Peyer's patch (tissue), 4 donors: ENCODE measurements at regions not wholly inside any gene's neighbourhood (a gene's known extent, or its start where the extent isn't known, plus 50 kb on each side); places are given as distances from the start of the nearest gene placed in this dataset.

Source experiments
- POLR2A ChIP-seq, 2 donors: fragments of 450-650 bp; IDR thresholded peaks; one replicate each; pipeline ENCODE4 v1.5.1; 2017; ENCODE audit warnings: antibody characterized with exemption in 2 of 2, mild to moderate bottlenecking in 2 of 2, moderate library complexity in 2 of 2
- TF ChIP-seq, protein P1 (sequence below), 6 experiments: fragments of 450-650 bp in 4 of 6; fragments of 200-600 bp in 2 of 6; sonication (generic) in 1 of 6; IDR thresholded peaks; one replicate each; pipeline ENCODE4 v1.5.1; 2017 to 2019; ENCODE audit warnings: antibody characterized with exemption in 6 of 6, mild to moderate bottlenecking in 3 of 6, moderate library complexity in 1 of 6

DNA sequence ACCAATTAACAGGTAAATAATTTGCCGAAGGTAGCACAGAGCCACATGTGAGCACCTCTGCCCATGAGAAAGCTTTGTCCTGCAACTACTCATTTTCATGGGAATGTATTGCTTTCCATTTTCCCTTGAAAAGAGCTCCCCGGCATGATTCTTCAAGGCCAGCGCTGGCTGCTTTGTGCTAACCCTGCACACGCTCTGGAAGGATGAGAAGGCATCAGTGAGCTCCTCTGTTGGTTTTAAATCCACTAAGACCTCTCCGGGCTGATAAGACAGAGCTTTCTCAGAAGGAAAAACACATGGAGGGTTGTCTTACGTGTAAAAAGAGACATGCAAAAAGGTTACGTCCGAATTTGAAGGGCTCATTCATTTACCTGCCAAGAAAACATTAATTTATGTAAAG, 553.9 kb upstream of the MKI67 start:
- no peak for TF ChIP-seq POLR2A (IDR thresholded peaks at IDR 0.05)
- TF ChIP-seq, protein P1, sequence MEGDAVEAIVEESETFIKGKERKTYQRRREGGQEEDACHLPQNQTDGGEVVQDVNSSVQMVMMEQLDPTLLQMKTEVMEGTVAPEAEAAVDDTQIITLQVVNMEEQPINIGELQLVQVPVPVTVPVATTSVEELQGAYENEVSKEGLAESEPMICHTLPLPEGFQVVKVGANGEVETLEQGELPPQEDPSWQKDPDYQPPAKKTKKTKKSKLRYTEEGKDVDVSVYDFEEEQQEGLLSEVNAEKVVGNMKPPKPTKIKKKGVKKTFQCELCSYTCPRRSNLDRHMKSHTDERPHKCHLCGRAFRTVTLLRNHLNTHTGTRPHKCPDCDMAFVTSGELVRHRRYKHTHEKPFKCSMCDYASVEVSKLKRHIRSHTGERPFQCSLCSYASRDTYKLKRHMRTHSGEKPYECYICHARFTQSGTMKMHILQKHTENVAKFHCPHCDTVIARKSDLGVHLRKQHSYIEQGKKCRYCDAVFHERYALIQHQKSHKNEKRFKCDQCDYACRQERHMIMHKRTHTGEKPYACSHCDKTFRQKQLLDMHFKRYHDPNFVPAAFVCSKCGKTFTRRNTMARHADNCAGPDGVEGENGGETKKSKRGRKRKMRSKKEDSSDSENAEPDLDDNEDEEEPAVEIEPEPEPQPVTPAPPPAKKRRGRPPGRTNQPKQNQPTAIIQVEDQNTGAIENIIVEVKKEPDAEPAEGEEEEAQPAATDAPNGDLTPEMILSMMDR (IDR thresholded peaks at IDR 0.05) = no peak
